ENCODE measurements at regions not wholly inside any gene's neighbourhood (a gene's known extent, or its start where the extent isn't known, plus 50 kb on each side); places are given as distances from the start of the nearest gene placed in this dataset.

GRCh38 chr2:45274250-45274926 is 265.1 kb upstream of the SIX2 start:
- no peak for TF ChIP-seq CTCF (IDR thresholded peaks at IDR 0.05)
- no peak for TF ChIP-seq POLR2A (IDR thresholded peaks at IDR 0.05)
- 70 to 82% methylated on average over 8 of the region's 8 CpGs for WGBS, 2 donors
- intact Hi-C loops (cut with DNase I; ENCODE audit: low total_unique reads): no loop called here

GRCh38 chr2:45273412-45274249 is 264.4 kb upstream of the SIX2 start:
- Histone ChIP-seq H3K27ac (no peak overlapping the region), H3K4me1 (no peaks in the 10 kb centered on the region), H3K4me3 (no peak overlapping the region), H3K36me3 (ENCODE audit: low read depth, missing control alignments) (no peaks in the 10 kb centered on the region), H3K27me3 (no peaks in the 10 kb centered on the region), H3K9me3 (no peaks in the 10 kb centered on the region)
- TF ChIP-seq POLR2A (IDR thresholded peaks at IDR 0.05) (no peak), CTCF (IDR thresholded peaks at IDR 0.05) (no peak)
- intact Hi-C loops (cut with DNase I; ENCODE audit: low total_unique reads): no loop called here
- no peak for DNase-seq
- 91 to 94% methylated on average over 3 of the region's 3 CpGs for WGBS, 2 donors

More at GRCh38 chr2:45274250-45274926, 265.1 kb upstream of the SIX2 start:
- no peak for DNase-seq
- H3K27ac ChIP-seq: no peak overlapping the region
- H3K4me1 ChIP-seq: no peaks in the 10 kb centered on the region
- no peaks in the 10 kb centered on the region for H3K9me3 ChIP-seq
- no peaks in the 10 kb centered on the region for H3K27me3 ChIP-seq
- no peaks in the 10 kb centered on the region for H3K36me3 ChIP-seq (ENCODE audit: low read depth, missing control alignments)
- no peak overlapping the region for H3K4me3 ChIP-seq

GRCh38 chr2:45272549-45273265 is 263.5 kb upstream of the SIX2 start:
- TF ChIP-seq CTCF (IDR thresholded peaks at IDR 0.05) (no peak), POLR2A (IDR thresholded peaks at IDR 0.05) (no peak)
- H3K9me3 ChIP-seq: no peaks in the 10 kb centered on the region
- 73 to 76% methylated on average over 2 of the region's 2 CpGs for WGBS, 2 donors
- no peak for DNase-seq
- H3K4me3 ChIP-seq: no peak overlapping the region
- H3K36me3 ChIP-seq (ENCODE audit: low read depth, missing control alignments): no peaks in the 10 kb centered on the region
- no peak overlapping the region for H3K27ac ChIP-seq
- intact Hi-C loops (cut with DNase I; ENCODE audit: low total_unique reads): no loop called here
- H3K4me1 ChIP-seq: no peaks in the 10 kb centered on the region
- no peaks in the 10 kb centered on the region for H3K27me3 ChIP-seq

- Histone ChIP-seq H3K27me3 (no peaks in the 10 kb centered on the region), H3K4me3 (no peak overlapping the region), H3K36me3 (ENCODE audit: low read depth, missing control alignments) (no peaks in the 10 kb centered on the region), H3K4me1 (no peaks in the 10 kb centered on the region), H3K9me3 (no peaks in the 10 kb centered on the region), H3K27ac (no peak overlapping the region)
- intact Hi-C loops (cut with DNase I; ENCODE audit: low total_unique reads): no loop called here
- WGBS, 2 donors: 89 to 91% methylated on average over 7 of the region's 7 CpGs
- no peak for DNase-seq
- TF ChIP-seq POLR2A (IDR thresholded peaks at IDR 0.05): no peak
- no peak for TF ChIP-seq CTCF (IDR thresholded peaks at IDR 0.05)
These were observed 260.0 kb upstream of the SIX2 start for GRCh38 chr2:45269149-45269793.

Data from testis (tissue), 2 donors.